H1 (cell line): ENCODE measurements at regions not wholly inside any gene's neighbourhood (a gene's known extent, or its start where the extent isn't known, plus 50 kb on each side); places are given as distances from the start of the nearest gene placed in this dataset.

Source experiments
- CTCF ChIA-PET: fragments of 300-600 bp; sonication (Branson Sonifier 250); formaldehyde crosslinking; loops from one replicate; lab custom pipeline; 2021; ENCODE audit not compliant: partially characterized antibody; lab: Charles Lee
- POLR2A ChIA-PET: fragments of 300-600 bp; sonication (Branson Sonifier 250); formaldehyde crosslinking; loops from one replicate; lab custom pipeline; 2021; ENCODE audit warnings: inconsistent platforms; ENCODE audit not compliant: partially characterized antibody; lab: Charles Lee
- DNase-seq, 2 experiments: peaks; one replicate each; pipeline versions ENCODE4 v3.0.0 to v3.0.0-alpha.2; 2010 to 2022; ENCODE audit warnings: low spot score in 2 of 2, low read depth in 1 of 2, mixed read lengths in 1 of 2
- FAIRE-seq: peaks from 2 replicates; lab custom pipeline; 2011; peaks lifted over from hg19 to GRCh38; lab: Jason Lieb, UNC
- H2AFZ ChIP-seq: 2 replicates; pipeline ENCODE4 v1.8.1; 2012; ENCODE audit warnings: low read length, inconsistent platforms
- H2AK5ac ChIP-seq: 2 replicates; pipeline ENCODE4 v1.6.1; 2013; ENCODE audit warnings: low read depth, low read length
- H2BK120ac ChIP-seq: replicated peaks from 2 replicates; pipeline ENCODE3; 2013; ENCODE audit warnings: low read depth, low read length, inconsistent platforms
- H2BK12ac ChIP-seq: 2 replicates; pipeline ENCODE4 v1.6.1; 2013; ENCODE audit warnings: low read depth, low read length
- H2BK15ac ChIP-seq: 2 replicates; pipeline ENCODE4 v1.6.1; 2013; ENCODE audit warnings: low read length
- H2BK20ac ChIP-seq: 2 replicates; pipeline ENCODE4 v1.6.1; 2013; ENCODE audit warnings: low read length
- H2BK5ac ChIP-seq: 2 replicates; pipeline ENCODE4 v1.6.1; 2013; ENCODE audit warnings: low read depth, low read length
- H3K14ac ChIP-seq: 2 replicates; pipeline ENCODE4 v1.6.1; 2013; ENCODE audit warnings: inconsistent platforms; ENCODE audit not compliant: insufficient read length
- H3K18ac ChIP-seq: 2 replicates; pipeline ENCODE4 v1.6.1; 2013; ENCODE audit warnings: low read length; ENCODE audit errors: extremely low read depth
- H3K23ac ChIP-seq: 2 replicates; pipeline ENCODE4 v1.6.1; 2013; ENCODE audit warnings: inconsistent platforms; ENCODE audit not compliant: insufficient read length
- H3K23me2 ChIP-seq: 2 replicates; pipeline ENCODE4 v1.6.1; 2013; ENCODE audit warnings: low read depth, low read length
- H3K27ac ChIP-seq: 2 replicates; pipeline ENCODE4 v1.6.1; 2011; ENCODE audit warnings: low read depth, low read length, inconsistent platforms
- H3K27me3 ChIP-seq, 4 experiments: replicated peaks in 1 of 4; 1 replicate in 1 of 4; 2 replicates in 3 of 4; pipeline versions ENCODE4 v1.6.1 to v1.8.1; 2011 to 2013; ENCODE audit warnings: low read length in 3 of 4, mild to moderate bottlenecking in 3 of 4, inconsistent platforms in 2 of 4, mixed read lengths in 2 of 4, moderate library complexity in 1 of 4; ENCODE audit not compliant: control insufficient read depth in 3 of 4, insufficient read depth in 3 of 4; ENCODE audit errors: extremely low read depth in 1 of 4
- H3K36me3 ChIP-seq, 4 experiments: 2 replicates each; pipeline versions ENCODE4 v1.6.1 to v1.8.1; 2011 to 2013; ENCODE audit warnings: mild to moderate bottlenecking in 4 of 4, low read length in 3 of 4, moderate library complexity in 2 of 4, control low read depth in 1 of 4, inconsistent platforms in 1 of 4; ENCODE audit not compliant: insufficient read depth in 4 of 4, control insufficient read depth in 2 of 4
- H3K4ac ChIP-seq: replicated peaks from 2 replicates; pipeline ENCODE3; 2013; ENCODE audit warnings: low read length, low read depth, mixed read lengths, inconsistent platforms; ENCODE audit not compliant: insufficient read length
- H3K4me1 ChIP-seq, 4 experiments: replicated peaks in 1 of 4; 1 replicate in 1 of 4; 2 replicates in 3 of 4; pipeline versions ENCODE4 v1.6.1 to v1.8.1; 2011 to 2013; ENCODE audit warnings: low read length in 3 of 4, inconsistent platforms in 2 of 4, mixed read lengths in 1 of 4; ENCODE audit not compliant: insufficient read depth in 4 of 4, control insufficient read depth in 3 of 4
- H3K4me2 ChIP-seq, 2 experiments: 2 replicates each; pipeline versions ENCODE4 v1.6.1 to v1.8.1; 2011 to 2013; ENCODE audit warnings: low read depth in 2 of 2, low read length in 2 of 2, control low read depth in 1 of 2, inconsistent platforms in 1 of 2, mild to moderate bottlenecking in 1 of 2; ENCODE audit not compliant: insufficient read depth in 1 of 2
- H3K4me3 ChIP-seq, 4 experiments: fragments of 200-600, 300-600 bp in 1 of 4; sonication (generic), shearing (Covaris generic), sonication (Bioruptor Twin) in 1 of 4; 2 replicates each; pipeline versions ENCODE4 v1.5.1 to v1.8.1; 2011 to 2016; ENCODE audit warnings: low read length in 4 of 4, low read depth in 3 of 4, control low read depth in 2 of 4, inconsistent platforms in 2 of 4, mild to moderate bottlenecking in 2 of 4, mixed read lengths in 1 of 4, moderate library complexity in 1 of 4; ENCODE audit not compliant: insufficient read depth in 2 of 4; ENCODE audit errors: extremely low read depth in 1 of 4
- H3K56ac ChIP-seq: replicated peaks from 2 replicates; pipeline ENCODE3; 2013; ENCODE audit warnings: low read depth, mild to moderate bottlenecking, mixed read lengths, low read length, inconsistent platforms; ENCODE audit not compliant: insufficient read length
- H3K79me1 ChIP-seq: 2 replicates; pipeline ENCODE4 v1.6.1; 2013; ENCODE audit warnings: low read depth, low read length, control low read depth
- H3K79me2 ChIP-seq, 2 experiments: 2 replicates each; pipeline versions ENCODE4 v1.6.1 to v1.8.1; 2012 to 2013; ENCODE audit warnings: low read length in 2 of 2, mild to moderate bottlenecking in 2 of 2, inconsistent platforms in 1 of 2; ENCODE audit not compliant: insufficient read depth in 2 of 2, control insufficient read depth in 1 of 2
- H3K9ac ChIP-seq, 4 experiments: replicated peaks in 1 of 4; 1 replicate in 1 of 4; 2 replicates in 3 of 4; pipeline versions ENCODE4 v1.6.1 to v1.8.1; 2011 to 2013; ENCODE audit warnings: low read depth in 3 of 4, low read length in 3 of 4, control low read depth in 2 of 4, mild to moderate bottlenecking in 2 of 4, moderate library complexity in 2 of 4, inconsistent platforms in 1 of 4; ENCODE audit errors: extremely low read depth in 1 of 4
- H3K9me3 ChIP-seq, 2 experiments: 2 replicates each; pipeline versions ENCODE4 v1.6.1 to v1.8.1; 2012 to 2013; ENCODE audit warnings: mild to moderate bottlenecking in 2 of 2, moderate library complexity in 2 of 2, control low read depth in 1 of 2, inconsistent platforms in 1 of 2, low read depth in 1 of 2, low read length in 1 of 2, mixed read lengths in 1 of 2; ENCODE audit not compliant: insufficient read depth in 2 of 2
- H4K20me1 ChIP-seq, 2 experiments: replicated peaks in 1 of 2; 2 replicates each; pipeline versions ENCODE3 to v1.8.1; 2011 to 2013; ENCODE audit warnings: inconsistent platforms in 2 of 2, low read length in 2 of 2, mild to moderate bottlenecking in 1 of 2; ENCODE audit not compliant: insufficient read depth in 2 of 2, control insufficient read depth in 1 of 2
- H4K5ac ChIP-seq: 2 replicates; pipeline ENCODE4 v1.6.1; 2013; ENCODE audit warnings: low read length, low read depth, mixed read lengths, inconsistent platforms; ENCODE audit not compliant: insufficient read length
- H4K8ac ChIP-seq: 2 replicates; pipeline ENCODE4 v1.8.0; 2013; ENCODE audit warnings: mild to moderate bottlenecking, moderate library complexity, low read length, inconsistent platforms; ENCODE audit not compliant: insufficient read depth; ENCODE audit errors: extremely low read depth
- H4K91ac ChIP-seq: replicated peaks from 2 replicates; pipeline ENCODE3; 2013; ENCODE audit warnings: low read length, mixed read lengths, inconsistent platforms; ENCODE audit not compliant: insufficient read length
- ATF2 ChIP-seq: IDR thresholded peaks from 2 replicates; pipeline ENCODE4 v1.6.1; 2012; ENCODE audit warnings: low read length, inconsistent platforms
- ATF3 ChIP-seq: IDR thresholded peaks from 2 replicates; pipeline ENCODE4 v1.6.1; 2011; ENCODE audit warnings: low read depth, mild to moderate bottlenecking, low read length; ENCODE audit not compliant: insufficient read depth
- BACH1 ChIP-seq: IDR thresholded peaks from 2 replicates; pipeline ENCODE4 v1.6.1; 2012; ENCODE audit warnings: low read length, improper control_type of control experiment
- CBX8 ChIP-seq: fragments of 300-800, 300-1000 bp; sonication (generic); IDR thresholded peaks from 2 replicates; pipeline ENCODE4 v1.7.1; 2016; ENCODE audit warnings: low read depth, low read length, borderline replicate concordance
- CTBP2 ChIP-seq: IDR thresholded peaks from 2 replicates; pipeline ENCODE4 v1.7.0; 2011; ENCODE audit warnings: borderline replicate concordance, mild to moderate bottlenecking, moderate library complexity, mixed read lengths, low read length; ENCODE audit not compliant: insufficient read depth, insufficient read length
- HDAC2 ChIP-seq, 2 experiments: fragments of 300-600 bp in 1 of 2; sonication (generic) in 1 of 2; IDR thresholded peaks; 2 replicates each; pipeline ENCODE4 v1.6.1; 2011 to 2012; ENCODE audit warnings: low read depth in 2 of 2, low read length in 2 of 2, mild to moderate bottlenecking in 2 of 2, moderate library complexity in 2 of 2, borderline replicate concordance in 1 of 2, inconsistent platforms in 1 of 2
- USF2 ChIP-seq: IDR thresholded peaks from 2 replicates; pipeline ENCODE4 v1.6.1; 2011; ENCODE audit warnings: low read length, improper control_type of control experiment
- ZNF274 ChIP-seq: IDR thresholded peaks from 2 replicates; pipeline ENCODE4 v1.7.0; 2012; ENCODE audit warnings: low read length, borderline replicate concordance; ENCODE audit errors: extremely low read depth
- WGBS, 2 experiments: shearing (Covaris generic) in 1 of 2; methylation state at CpG; one replicate each; pipeline versions ENCODE4 v1.1.6 to v1.1.7; 2013 to 2015; ENCODE audit warnings: low lambda C conversion rate in 2 of 2, mixed read lengths in 2 of 2, inconsistent platforms in 1 of 2, low coverage in 1 of 2, missing lambda C conversion rate in 1 of 2; ENCODE audit not compliant: insufficient replicate concordance in 2 of 2, insufficient coverage in 1 of 2, insufficient read length in 1 of 2; ENCODE audit errors: extremely low coverage in 1 of 2, missing lambda C conversion rate in 1 of 2; 5-methylcytosine and 5-hydroxymethylcytosine counted together

- Histone ChIP-seq H3K9me3 (no peaks in the 10 kb centered on the region), H3K23me2 (no peaks in the 10 kb centered on the region), H3K56ac (no peak overlapping the region), H3K79me1 (no peaks in the 10 kb centered on the region), H2BK12ac (no peak overlapping the region), H3K18ac (no peak overlapping the region), H2BK15ac (no peak overlapping the region), H2AK5ac (no peak overlapping the region), H3K27me3 (no peaks in the 10 kb centered on the region), H3K9ac (no peak overlapping the region), H3K4me3 (no peak overlapping the region), H2BK5ac (no peak overlapping the region), H3K23ac (no peak overlapping the region), H4K91ac (no peak overlapping the region), H4K8ac (no peak overlapping the region), H3K36me3 (no peaks in the 10 kb centered on the region), H2BK120ac (no peak overlapping the region), H2BK20ac (no peak overlapping the region), H3K27ac (no peak overlapping the region), H4K5ac (no peak overlapping the region), H3K4me1 (no peaks in the 10 kb centered on the region), H4K20me1 (no peaks in the 10 kb centered on the region), H3K4ac (no peak overlapping the region), H2AFZ (no peak overlapping the region), H3K14ac (no peak overlapping the region), H3K79me2 (no peaks in the 10 kb centered on the region), H3K4me2 (no peak overlapping the region)
- ChIA-PET CTCF (no interaction called here), POLR2A (interaction anchor here (1.1 to 2.1 kb wide), 2 partner anchors 15 to 16 kb away, joined by 3 to 6 read pairs; no protein-coding TSS in a partner anchor)
- FAIRE-seq, result no peak
- WGBS, 2 experiments, result 85% methylated on average over 3 of the region's 3 CpGs; no CpG with 5 or more reads in 1 of the 2 experiments
- TF ChIP-seq USF2 (no peak), HDAC2 (IDR thresholded peaks at IDR 0.05; ENCODE audit: borderline replicate concordance in 1 of 2, low read depth in 2 of 2, low read length in 2 of 2) (no peak), BACH1 (no peak), ATF2 (no peak), CBX8 (no peak), ATF3 (no peak), CTBP2 (no peak), ZNF274 (no peak)
- DNase-seq, result no peak
Measured at GRCh38 chr9:36501727-36502126, 71.0 kb upstream of the MELK start.
